Mucosa of descending colon (tissue), 3 donors: ENCODE measurements at regions not wholly inside any gene's neighbourhood (a gene's known extent, or its start where the extent isn't known, plus 50 kb on each side); places are given as distances from the start of the nearest gene placed in this dataset.

Experiments used
- ATAC-seq: fragments of 200-7000 bp; cut with Tn5 transposase; one replicate; pipeline ENCODE4 v1.9.1; 2020; ENCODE audit warnings: mild to moderate bottlenecking, moderate library complexity
- DNase-seq, 3 donors: peaks; one replicate each; pipeline ENCODE4 v3.0.0-alpha.2; 2020
- H3K36me3 ChIP-seq: fragments of 200-600 bp; one replicate; pipeline ENCODE4 v1.8.0; 2021; ENCODE audit warnings: low read depth, mild to moderate bottlenecking
- H3K4me1 ChIP-seq: fragments of 200-600 bp; one replicate; pipeline ENCODE4 v1.8.0; 2021; ENCODE audit warnings: low read depth, mild to moderate bottlenecking
- H3K4me3 ChIP-seq: fragments of 200-600 bp; one replicate; pipeline ENCODE4 v1.8.0; 2021; ENCODE audit warnings: mild to moderate bottlenecking
- H3K9me3 ChIP-seq: fragments of 200-600 bp; one replicate; pipeline ENCODE4 v1.8.0; 2021; ENCODE audit warnings: mild to moderate bottlenecking
- intact Hi-C, 2 donors: fragments of 100-400 bp; cut with DNase I in 1 of 2; cut with micrococcal nuclease in 1 of 2; formaldehyde crosslinking; loops; one replicate each; pipeline versions ENCODE4 v1.11.0 to v1.11.1; 2022; cut with DNase I, micrococcal nuclease
- TF ChIP-seq, protein P1 (sequence below): fragments of 200-600 bp; IDR thresholded peaks from one replicate; pipeline ENCODE4 v1.8.0; 2022; ENCODE audit warnings: antibody characterized with exemption, mild to moderate bottlenecking
- donor health status: DM: no; HTN: no; CAD: no; lungs with moderate emphysema.
- donor health status: DM: no; HTN: no; CAD: no.
- donor health status: DM: no; HTN: yes; CAD: no.

DNA sequence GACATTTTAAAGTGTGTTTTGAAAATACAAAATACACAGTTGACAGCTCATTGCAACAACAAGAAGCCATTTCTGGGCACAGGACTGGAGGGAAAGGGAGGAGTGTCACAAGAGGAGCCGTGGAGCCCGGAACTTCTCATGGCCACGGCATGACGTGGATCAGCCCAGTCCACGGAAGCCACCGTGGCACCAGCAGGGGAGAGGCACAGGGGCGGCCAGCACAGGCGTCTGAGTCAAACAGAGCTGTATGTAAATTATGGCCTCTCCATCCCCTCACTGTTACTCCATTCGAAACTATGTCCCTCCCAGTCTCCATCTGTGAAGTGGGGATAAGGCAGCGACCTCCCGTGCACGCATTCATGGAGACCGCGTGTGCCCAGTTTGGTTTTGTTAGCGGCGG lies 165.6 kb upstream of the IRX2 start:
- no peak for ATAC-seq
- Histone ChIP-seq H3K36me3 (no peaks in the 10 kb centered on the region), H3K9me3 (peaks cover 51% of the 10 kb centered on the region), H3K4me3 (no peak overlapping the region), H3K4me1 (no peaks in the 10 kb centered on the region)
- TF ChIP-seq, protein P1, sequence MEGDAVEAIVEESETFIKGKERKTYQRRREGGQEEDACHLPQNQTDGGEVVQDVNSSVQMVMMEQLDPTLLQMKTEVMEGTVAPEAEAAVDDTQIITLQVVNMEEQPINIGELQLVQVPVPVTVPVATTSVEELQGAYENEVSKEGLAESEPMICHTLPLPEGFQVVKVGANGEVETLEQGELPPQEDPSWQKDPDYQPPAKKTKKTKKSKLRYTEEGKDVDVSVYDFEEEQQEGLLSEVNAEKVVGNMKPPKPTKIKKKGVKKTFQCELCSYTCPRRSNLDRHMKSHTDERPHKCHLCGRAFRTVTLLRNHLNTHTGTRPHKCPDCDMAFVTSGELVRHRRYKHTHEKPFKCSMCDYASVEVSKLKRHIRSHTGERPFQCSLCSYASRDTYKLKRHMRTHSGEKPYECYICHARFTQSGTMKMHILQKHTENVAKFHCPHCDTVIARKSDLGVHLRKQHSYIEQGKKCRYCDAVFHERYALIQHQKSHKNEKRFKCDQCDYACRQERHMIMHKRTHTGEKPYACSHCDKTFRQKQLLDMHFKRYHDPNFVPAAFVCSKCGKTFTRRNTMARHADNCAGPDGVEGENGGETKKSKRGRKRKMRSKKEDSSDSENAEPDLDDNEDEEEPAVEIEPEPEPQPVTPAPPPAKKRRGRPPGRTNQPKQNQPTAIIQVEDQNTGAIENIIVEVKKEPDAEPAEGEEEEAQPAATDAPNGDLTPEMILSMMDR, result no peak
- intact Hi-C loops, result no loop called here
- DNase-seq, result no peak

DNA sequence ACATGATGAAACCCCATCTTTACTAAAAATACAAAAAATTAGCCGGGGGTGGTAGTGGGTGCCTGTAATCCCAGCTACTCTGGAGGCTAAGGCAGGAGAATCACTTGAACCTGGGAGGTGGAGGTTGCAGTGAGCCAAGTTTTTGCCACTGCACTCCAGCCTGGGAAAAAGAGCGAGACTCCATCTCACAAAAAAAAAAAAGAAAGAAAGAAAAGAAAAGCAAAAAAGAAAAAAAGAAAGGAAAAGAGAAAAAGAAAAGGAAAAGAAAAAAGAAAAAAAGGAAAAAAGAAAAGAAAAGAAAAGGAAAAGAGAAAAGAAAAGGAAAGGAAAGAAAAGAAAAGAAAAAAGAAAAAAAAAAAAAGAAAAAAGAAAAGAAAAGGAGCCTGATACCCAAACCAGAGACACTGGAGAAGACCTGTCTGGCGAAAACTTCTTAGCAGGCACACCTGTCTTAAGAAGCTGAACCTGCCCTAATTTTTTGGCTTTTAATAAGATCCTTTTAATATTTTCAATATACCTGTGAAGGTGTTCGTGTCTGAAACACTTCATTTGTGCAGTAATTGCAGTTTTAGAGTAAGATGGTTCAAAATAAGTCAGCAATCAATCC lies 164.7 kb upstream of the IRX2 start:
- no peak for ATAC-seq
- no peak for DNase-seq
- no peak overlapping the region for H3K4me3 ChIP-seq
- peaks cover 44% of the 10 kb centered on the region for H3K9me3 ChIP-seq
- TF ChIP-seq, protein P1, result no peak
- intact Hi-C loops, result no loop called here
- no peaks in the 10 kb centered on the region for H3K4me1 ChIP-seq
- no peaks in the 10 kb centered on the region for H3K36me3 ChIP-seq

DNA sequence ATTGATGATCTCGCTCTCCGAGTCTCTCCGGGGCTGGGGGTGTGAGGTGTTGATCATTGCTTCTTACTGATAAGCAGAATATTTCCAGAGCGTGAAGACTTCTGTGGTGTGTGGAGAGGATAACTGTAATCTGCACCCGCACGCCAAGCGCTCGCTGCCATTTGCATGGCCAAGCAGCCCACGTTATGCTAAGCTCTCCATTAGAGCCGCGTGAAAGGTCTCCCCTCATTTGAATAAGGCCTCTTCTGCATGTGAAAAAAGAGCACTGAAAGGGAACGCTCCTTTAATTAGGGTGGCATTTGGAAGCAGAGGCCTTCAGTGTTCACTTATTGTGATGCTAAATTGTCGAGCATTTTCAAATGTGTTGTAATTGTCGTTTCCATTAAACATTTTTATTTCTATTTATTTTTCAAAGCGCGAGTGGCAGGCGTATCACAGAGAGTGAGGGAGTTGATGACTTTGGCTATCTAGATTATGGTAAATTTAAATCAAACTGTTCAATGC lies 163.6 kb upstream of the IRX2 start:
- Histone ChIP-seq H3K9me3 (peaks cover 32% of the 10 kb centered on the region), H3K36me3 (no peaks in the 10 kb centered on the region), H3K4me3 (no peak overlapping the region), H3K4me1 (no peaks in the 10 kb centered on the region)
- TF ChIP-seq, protein P1, result no peak
- no peak for DNase-seq
- intact Hi-C loops, result no loop called here
- no peak for ATAC-seq

GRCh38 chr5:2914022-2914661 lies 162.7 kb upstream of the IRX2 start:
- DNase-seq (no peak), ATAC-seq (no peak)
- TF ChIP-seq, protein P1, result no peak
- Histone ChIP-seq H3K4me3 (no peak overlapping the region), H3K36me3 (no peaks in the 10 kb centered on the region), H3K4me1 (no peaks in the 10 kb centered on the region), H3K9me3 (peaks cover 23% of the 10 kb centered on the region)
- intact Hi-C loops, result no loop called here

GRCh38 chr5:2913281-2913680 lies 161.8 kb upstream of the IRX2 start:
- Histone ChIP-seq H3K4me3 (no peak overlapping the region), H3K4me1 (no peaks in the 10 kb centered on the region), H3K9me3 (peaks cover 20% of the 10 kb centered on the region), H3K36me3 (no peaks in the 10 kb centered on the region)
- TF ChIP-seq, protein P1, result no peak
- intact Hi-C loops, result no loop called here
- no peak for ATAC-seq
- no peak for DNase-seq
